HepG2 (cell line): ENCODE measurements at regions not wholly inside any gene's neighbourhood (a gene's known extent, or its start where the extent isn't known, plus 50 kb on each side); places are given as distances from the start of the nearest gene placed in this dataset.

Experiments
- IRF2 ChIP-seq: IDR thresholded peaks from 2 replicates; pipeline ENCODE4 v1.6.1; 2018; ENCODE audit warnings: missing genetic modification reagents, missing compliant biosample characterization
- SNAPC4 ChIP-seq: sonication (generic); formaldehyde crosslinking; IDR thresholded peaks from 2 replicates; pipeline ENCODE4 v1.4.0; 2020; ENCODE audit warnings: mild to moderate bottlenecking, missing genetic modification reagents
- ZMYM2 ChIP-seq: sonication (generic); formaldehyde crosslinking; IDR thresholded peaks from 2 replicates; pipeline ENCODE4 v1.8.0; 2022; ENCODE audit warnings: mild to moderate bottlenecking, missing genetic modification reagents
- TF ChIP-seq, protein P1 (sequence below): sonication (generic); formaldehyde crosslinking; IDR thresholded peaks from 2 replicates; pipeline ENCODE4 v1.4.0; 2020; ENCODE audit warnings: mild to moderate bottlenecking, missing genetic modification reagents
- TF ChIP-seq, protein P2 (sequence below): IDR thresholded peaks from 2 replicates; pipeline ENCODE4 v1.6.1; 2016; ENCODE audit warnings: low read depth, control low read depth
- TF ChIP-seq, protein P3 (sequence below): sonication (generic); formaldehyde crosslinking; IDR thresholded peaks from 2 replicates; pipeline ENCODE4 v1.5.0; 2020; ENCODE audit warnings: mild to moderate bottlenecking, missing genetic modification reagents, moderate library complexity

- TF ChIP-seq, protein P1, sequence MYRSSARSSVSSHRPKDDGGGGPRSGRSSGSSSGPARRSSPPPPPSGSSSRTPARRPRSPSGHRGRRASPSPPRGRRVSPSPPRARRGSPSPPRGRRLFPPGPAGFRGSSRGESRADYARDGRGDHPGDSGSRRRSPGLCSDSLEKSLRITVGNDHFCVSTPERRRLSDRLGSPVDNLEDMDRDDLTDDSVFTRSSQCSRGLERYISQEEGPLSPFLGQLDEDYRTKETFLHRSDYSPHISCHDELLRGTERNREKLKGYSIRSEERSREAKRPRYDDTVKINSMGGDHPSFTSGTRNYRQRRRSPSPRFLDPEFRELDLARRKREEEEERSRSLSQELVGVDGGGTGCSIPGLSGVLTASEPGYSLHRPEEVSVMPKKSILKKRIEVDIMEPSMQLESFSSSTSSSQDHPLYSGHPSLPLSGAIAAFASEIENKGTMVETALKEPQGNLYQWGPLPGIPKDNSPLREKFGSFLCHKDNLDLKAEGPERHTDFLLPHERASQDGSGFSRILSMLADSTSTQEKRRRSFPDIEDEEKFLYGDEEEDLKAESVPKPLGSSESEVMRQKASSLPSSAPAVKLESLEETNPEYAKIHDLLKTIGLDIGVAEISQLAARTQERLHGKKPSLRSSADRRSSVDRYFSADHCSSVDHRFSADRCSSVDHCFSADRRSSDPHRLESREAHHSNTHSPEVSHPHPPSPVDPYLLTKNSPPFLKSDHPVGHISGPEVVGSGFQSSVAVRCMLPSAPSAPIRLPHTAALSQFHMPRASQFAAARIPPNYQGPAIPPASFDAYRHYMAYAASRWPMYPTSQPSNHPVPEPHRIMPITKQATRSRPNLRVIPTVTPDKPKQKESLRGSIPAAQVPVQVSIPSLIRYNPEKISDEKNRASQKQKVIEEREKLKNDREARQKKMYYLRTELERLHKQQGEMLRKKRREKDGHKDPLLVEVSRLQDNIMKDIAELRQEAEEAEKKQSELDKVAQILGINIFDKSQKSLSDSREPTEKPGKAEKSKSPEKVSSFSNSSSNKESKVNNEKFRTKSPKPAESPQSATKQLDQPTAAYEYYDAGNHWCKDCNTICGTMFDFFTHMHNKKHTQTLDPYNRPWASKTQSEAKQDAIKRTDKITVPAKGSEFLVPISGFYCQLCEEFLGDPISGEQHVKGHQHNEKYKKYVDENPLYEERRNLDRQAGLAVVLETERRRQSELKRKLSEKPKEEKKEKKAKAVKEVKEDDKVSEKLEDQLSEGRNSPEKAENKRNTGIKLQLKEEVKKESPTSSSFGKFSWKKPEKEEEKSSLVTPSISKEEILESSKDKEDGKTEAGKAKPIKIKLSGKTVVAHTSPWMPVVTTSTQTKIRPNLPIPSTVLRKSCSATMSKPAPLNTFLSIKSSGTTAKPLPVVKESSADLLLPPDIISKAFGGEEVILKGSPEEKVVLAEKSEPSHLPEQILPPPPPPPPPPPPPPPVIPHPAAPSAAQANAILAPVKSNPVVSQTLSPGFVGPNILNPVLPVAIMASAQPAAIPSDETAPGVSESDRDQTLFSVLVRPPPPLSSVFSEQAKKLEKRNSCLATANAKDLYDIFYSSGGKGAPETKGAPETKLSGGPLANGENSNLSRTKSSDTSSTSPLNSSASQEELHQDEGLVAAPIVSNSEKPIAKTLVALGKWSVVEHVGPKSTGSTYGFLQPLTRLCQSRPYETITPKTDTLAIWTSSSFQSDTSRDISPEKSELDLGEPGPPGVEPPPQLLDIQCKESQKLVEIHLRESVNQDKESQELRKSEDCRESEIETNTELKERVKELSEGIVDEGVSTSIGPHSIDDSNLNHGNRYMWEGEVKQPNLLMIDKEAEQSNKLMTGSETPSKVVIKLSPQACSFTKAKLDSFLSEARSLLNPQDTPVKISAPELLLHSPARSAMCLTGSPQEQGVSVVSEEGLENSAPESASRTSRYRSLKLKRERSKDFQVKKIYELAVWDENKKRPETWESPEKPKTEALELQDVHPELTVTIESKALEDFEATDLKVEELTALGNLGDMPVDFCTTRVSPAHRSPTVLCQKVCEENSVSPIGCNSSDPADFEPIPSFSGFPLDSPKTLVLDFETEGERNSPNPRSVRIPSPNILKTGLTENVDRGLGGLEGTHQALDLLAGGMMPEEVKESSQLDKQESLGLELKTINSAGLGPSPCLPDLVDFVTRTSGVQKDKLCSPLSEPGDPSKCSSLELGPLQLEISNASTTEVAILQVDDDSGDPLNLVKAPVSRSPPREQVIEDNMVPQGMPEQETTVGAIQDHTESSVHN (CRISPR knock-in tag), result no peak
- TF ChIP-seq IRF2 (CRISPR knock-in tag) (no peak), SNAPC4 (CRISPR knock-in tag) (no peak), ZMYM2 (CRISPR knock-in tag) (no peak)
- TF ChIP-seq, protein P2, sequence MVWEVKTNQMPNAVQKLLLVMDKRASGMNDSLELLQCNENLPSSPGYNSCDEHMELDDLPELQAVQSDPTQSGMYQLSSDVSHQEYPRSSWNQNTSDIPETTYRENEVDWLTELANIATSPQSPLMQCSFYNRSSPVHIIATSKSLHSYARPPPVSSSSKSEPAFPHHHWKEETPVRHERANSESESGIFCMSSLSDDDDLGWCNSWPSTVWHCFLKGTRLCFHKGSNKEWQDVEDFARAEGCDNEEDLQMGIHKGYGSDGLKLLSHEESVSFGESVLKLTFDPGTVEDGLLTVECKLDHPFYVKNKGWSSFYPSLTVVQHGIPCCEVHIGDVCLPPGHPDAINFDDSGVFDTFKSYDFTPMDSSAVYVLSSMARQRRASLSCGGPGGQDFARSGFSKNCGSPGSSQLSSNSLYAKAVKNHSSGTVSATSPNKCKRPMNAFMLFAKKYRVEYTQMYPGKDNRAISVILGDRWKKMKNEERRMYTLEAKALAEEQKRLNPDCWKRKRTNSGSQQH (CRISPR knock-in tag), result no peak
- TF ChIP-seq, protein P3, sequence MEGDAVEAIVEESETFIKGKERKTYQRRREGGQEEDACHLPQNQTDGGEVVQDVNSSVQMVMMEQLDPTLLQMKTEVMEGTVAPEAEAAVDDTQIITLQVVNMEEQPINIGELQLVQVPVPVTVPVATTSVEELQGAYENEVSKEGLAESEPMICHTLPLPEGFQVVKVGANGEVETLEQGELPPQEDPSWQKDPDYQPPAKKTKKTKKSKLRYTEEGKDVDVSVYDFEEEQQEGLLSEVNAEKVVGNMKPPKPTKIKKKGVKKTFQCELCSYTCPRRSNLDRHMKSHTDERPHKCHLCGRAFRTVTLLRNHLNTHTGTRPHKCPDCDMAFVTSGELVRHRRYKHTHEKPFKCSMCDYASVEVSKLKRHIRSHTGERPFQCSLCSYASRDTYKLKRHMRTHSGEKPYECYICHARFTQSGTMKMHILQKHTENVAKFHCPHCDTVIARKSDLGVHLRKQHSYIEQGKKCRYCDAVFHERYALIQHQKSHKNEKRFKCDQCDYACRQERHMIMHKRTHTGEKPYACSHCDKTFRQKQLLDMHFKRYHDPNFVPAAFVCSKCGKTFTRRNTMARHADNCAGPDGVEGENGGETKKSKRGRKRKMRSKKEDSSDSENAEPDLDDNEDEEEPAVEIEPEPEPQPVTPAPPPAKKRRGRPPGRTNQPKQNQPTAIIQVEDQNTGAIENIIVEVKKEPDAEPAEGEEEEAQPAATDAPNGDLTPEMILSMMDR, result no peak
Observed at GRCh38 chr11:91730620-91731019, 494.0 kb upstream of the FAT3 start.
